ENCODE measurements at regions not wholly inside any gene's neighbourhood (a gene's known extent, or its start where the extent isn't known, plus 50 kb on each side); places are given as distances from the start of the nearest gene placed in this dataset.

- TF ChIP-seq CTCF (IDR thresholded peaks at IDR 0.05) = no peak
- no peak for TF ChIP-seq POLR2A (IDR thresholded peaks at IDR 0.05)
Observed at GRCh38 chr13:111413407-111414187, 93.2 kb downstream of the TEX29 start.
